GM13976 (cell line): ENCODE measurements at regions not wholly inside any gene's neighbourhood (a gene's known extent, or its start where the extent isn't known, plus 50 kb on each side); places are given as distances from the start of the nearest gene placed in this dataset.

ENCODE experiments used
- DNase-seq: peaks from one replicate; pipeline ENCODE4 v3.0.0; 2012; ENCODE audit warnings: low spot score
- CTCF ChIP-seq: IDR thresholded peaks from 2 replicates; pipeline ENCODE4 v1.5.1; 2012; ENCODE audit warnings: borderline replicate concordance, mild to moderate bottlenecking; ENCODE audit not compliant: insufficient read depth; ENCODE audit errors: extremely low read depth, missing control alignments, control extremely low read depth
- in situ Hi-C: fragments of 300-500 bp; cut with MboI; formaldehyde crosslinking; loops from one replicate; pipeline ENCODE4 v1.12.0; 2022; ENCODE audit warnings: low sequenced_read_pairs, mixed read lengths, inconsistent platforms; ENCODE audit not compliant: unreplicated experiment

GRCh38 chr2:137770166-137770565 is 194.1 kb upstream of the HNMT start:
- in situ Hi-C loops: no loop called here
- no peak for TF ChIP-seq CTCF
- no peak for DNase-seq

GRCh38 chr2:137771064-137771463 is 193.2 kb upstream of the HNMT start:
- in situ Hi-C loops: no loop called here
- DNase-seq: no peak
- TF ChIP-seq CTCF: no peak

- no peak for DNase-seq
- in situ Hi-C loops: no loop called here
- TF ChIP-seq CTCF: no peak
These were observed 191.8 kb upstream of the HNMT start for GRCh38 chr2:137772451-137772850.

- no peak for DNase-seq
- TF ChIP-seq CTCF: no peak
- in situ Hi-C loops: no loop called here
These were observed 188.7 kb upstream of the HNMT start for GRCh38 chr2:137775529-137775928.

- no peak for DNase-seq
- in situ Hi-C loops: no loop called here
- no peak for TF ChIP-seq CTCF
These were observed 187.6 kb upstream of the HNMT start for GRCh38 chr2:137776697-137777096.

- no peak for TF ChIP-seq CTCF
- in situ Hi-C loops: no loop called here
- DNase-seq: no peak
These were observed 166.6 kb upstream of the HNMT start for GRCh38 chr2:137797641-137798040.

GRCh38 chr2:137799600-137799999 is 164.7 kb upstream of the HNMT start:
- no peak for DNase-seq
- in situ Hi-C loops: no loop called here
- TF ChIP-seq CTCF: no peak
